ENCODE measurements at regions not wholly inside any gene's neighbourhood (a gene's known extent, or its start where the extent isn't known, plus 50 kb on each side); places are given as distances from the start of the nearest gene placed in this dataset.

GRCh38 chr13:59088716-59089115, 1075.0 kb downstream of the DIAPH3 start:
- no peak for TF ChIP-seq POLR2A (IDR thresholded peaks at IDR 0.05)
- TF ChIP-seq EP300 (IDR thresholded peaks at IDR 0.05) = no peak
- no peak for TF ChIP-seq POLR2AphosphoS5 (IDR thresholded peaks at IDR 0.05)
- no peak for TF ChIP-seq CTCF (IDR thresholded peaks at IDR 0.05)
- Histone ChIP-seq H3K4me3 (no peak overlapping the region), H3K36me3 (no peaks in the 10 kb centered on the region), H3K27ac (no peak overlapping the region), H3K9me3 (no peaks in the 10 kb centered on the region), H3K4me1 (no peaks in the 10 kb centered on the region), H3K27me3 (no peaks in the 10 kb centered on the region)
- DNase-seq (no peak), ATAC-seq (ENCODE audit: low FRiP score in 2 of 2) (no peak)
- 51 to 55% methylated on average over 2 of the region's 2 CpGs for WGBS, 2 donors

DNA sequence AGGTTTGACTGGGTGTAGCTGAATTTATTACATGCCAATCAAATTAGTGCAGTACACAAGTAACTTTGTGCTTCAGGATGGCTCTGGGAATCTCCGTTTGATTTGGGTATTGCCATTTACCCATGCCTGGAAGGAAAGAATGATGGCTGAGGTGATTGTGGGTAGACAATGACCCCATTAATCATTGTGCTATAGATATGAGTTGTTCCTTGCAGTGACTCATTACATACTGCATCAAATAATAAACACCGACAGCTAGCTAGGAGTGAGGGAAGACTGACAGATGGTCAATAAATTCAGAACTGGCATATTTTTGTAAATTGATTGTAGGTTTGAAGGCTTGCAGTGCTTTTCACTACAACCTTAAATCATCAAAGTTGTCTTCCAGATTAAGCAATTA, 1069.5 kb downstream of the DIAPH3 start:
- Histone ChIP-seq H3K4me3 (no peak overlapping the region), H3K36me3 (no peaks in the 10 kb centered on the region), H3K27ac (no peak overlapping the region), H3K4me1 (no peaks in the 10 kb centered on the region), H3K27me3 (no peaks in the 10 kb centered on the region), H3K9me3 (no peaks in the 10 kb centered on the region)
- ATAC-seq (ENCODE audit: low FRiP score in 2 of 2) (no peak), DNase-seq (no peak)
- TF ChIP-seq POLR2AphosphoS5 (IDR thresholded peaks at IDR 0.05) (no peak), EP300 (IDR thresholded peaks at IDR 0.05) (no peak), POLR2A (IDR thresholded peaks at IDR 0.05) (no peak), CTCF (IDR thresholded peaks at IDR 0.05) (no peak)
- 49 to 75% methylated on average over 2 of the region's 2 CpGs for WGBS, 2 donors

DNA sequence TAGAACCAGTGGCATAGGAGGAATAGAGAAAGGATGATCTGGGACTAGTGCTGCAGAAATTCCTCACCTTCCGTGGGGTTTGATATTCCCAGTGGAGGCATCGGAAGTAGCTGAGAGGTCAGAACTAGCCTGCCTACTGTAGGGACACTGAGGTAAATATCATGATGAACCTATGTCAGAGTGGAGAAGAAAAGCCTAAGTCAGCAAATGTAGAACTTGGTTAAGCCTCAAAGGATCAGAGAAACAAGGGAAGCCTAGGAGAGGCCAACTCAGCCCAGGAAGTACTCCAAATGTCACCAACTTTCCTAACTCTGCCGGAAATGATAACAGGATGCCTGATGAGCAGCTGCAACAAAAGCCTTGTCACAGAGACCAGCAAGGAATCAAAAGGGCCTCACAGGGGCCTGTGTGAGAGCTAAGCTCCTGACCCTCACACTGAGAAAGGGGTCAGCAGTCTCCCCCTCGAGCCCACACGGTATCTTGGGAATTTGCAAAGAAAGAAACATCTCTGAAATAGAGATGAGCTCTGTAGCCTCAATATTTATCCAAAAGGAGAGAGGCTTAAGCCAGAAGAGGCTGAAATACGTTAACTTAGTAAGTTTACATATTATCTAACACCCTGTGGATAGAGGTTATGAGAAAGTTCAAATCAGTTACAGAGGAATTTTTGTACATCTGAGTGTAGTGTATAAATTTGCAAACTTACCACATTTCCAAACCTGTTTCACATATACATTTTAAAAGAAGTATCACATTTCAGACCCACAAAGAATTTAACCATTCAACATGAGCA, 1064.3 kb downstream of the DIAPH3 start:
- ATAC-seq (ENCODE audit: low FRiP score in 2 of 2) = no peak
- H3K27ac ChIP-seq = peak overlapping the region in 1 of 4 donors; percentile 14
- no peak for DNase-seq
- no peak for TF ChIP-seq POLR2A (IDR thresholded peaks at IDR 0.05)
- no peaks in the 10 kb centered on the region for H3K9me3 ChIP-seq
- no peak overlapping the region for H3K4me3 ChIP-seq
- no peaks in the 10 kb centered on the region for H3K27me3 ChIP-seq
- no peaks in the 10 kb centered on the region for H3K36me3 ChIP-seq
- H3K4me1 ChIP-seq = peaks cover 0 to 3% (median 0%) of the 10 kb centered on the region in 4 donors
- 63 to 64% methylated on average over 6 of the region's 6 CpGs for WGBS, 2 donors

- TF ChIP-seq POLR2A (IDR thresholded peaks at IDR 0.05) (no peak), POLR2AphosphoS5 (IDR thresholded peaks at IDR 0.05) (no peak), EP300 (IDR thresholded peaks at IDR 0.05) (no peak), CTCF (IDR thresholded peaks at IDR 0.05) (no peak)
- Histone ChIP-seq H3K27me3 (no peaks in the 10 kb centered on the region), H3K9me3 (no peaks in the 10 kb centered on the region), H3K27ac (no peak overlapping the region), H3K4me3 (no peak overlapping the region), H3K36me3 (no peaks in the 10 kb centered on the region), H3K4me1 (peaks cover 0 to 3% (median 0%) of the 10 kb centered on the region in 4 donors)
- WGBS, 2 donors = 45 to 48% methylated on average over 4 of the region's 4 CpGs
- DNase-seq (no peak), ATAC-seq (ENCODE audit: low FRiP score in 2 of 2) (no peak)
Measured at GRCh38 chr13:59103004-59103768, 1060.5 kb downstream of the DIAPH3 start.

GRCh38 chr13:59111751-59112171, 1052.0 kb downstream of the DIAPH3 start:
- ATAC-seq (ENCODE audit: low FRiP score in 2 of 2) = peak in 1 of 2 donors; percentile 33
- TF ChIP-seq POLR2A (IDR thresholded peaks at IDR 0.05) (no peak), POLR2AphosphoS5 (IDR thresholded peaks at IDR 0.05) (no peak), CTCF (IDR thresholded peaks at IDR 0.05) (no peak), EP300 (IDR thresholded peaks at IDR 0.05) (no peak)

More at GRCh38 chr13:59111751-59112171, 1052.0 kb downstream of the DIAPH3 start:
- Histone ChIP-seq H3K36me3 (no peaks in the 10 kb centered on the region), H3K27ac (no peak overlapping the region), H3K9me3 (no peaks in the 10 kb centered on the region), H3K27me3 (no peaks in the 10 kb centered on the region), H3K4me1 (no peaks in the 10 kb centered on the region), H3K4me3 (no peak overlapping the region)
- no peak for DNase-seq
- 28 to 53% methylated on average over 2 to 3 of the region's 3 CpGs for WGBS, 2 donors

All from upper lobe of left lung (tissue), 6 donors.